Calu3 (cell line): ENCODE measurements at regions not wholly inside any gene's neighbourhood (a gene's known extent, or its start where the extent isn't known, plus 50 kb on each side); places are given as distances from the start of the nearest gene placed in this dataset.

ENCODE experiments used
- BruUV-seq: library from RNA; stranded (reverse); fragments of 400-500 nt; replicated peaks from 2 replicates; lab custom pipeline; 2021; lab: Mats Ljungman, UMichigan
- CTCF ChIA-PET: fragments of 300-600 bp; sonication (Branson Sonifier 250); formaldehyde crosslinking; loops from one replicate; lab custom pipeline; 2022; ENCODE audit warnings: antibody characterized with exemption; lab: Charles Lee
- DNase-seq: peaks from one replicate; pipeline ENCODE4 v3.0.0; 2022
- H3K27ac Mint-ChIP-seq: one replicate; pipeline ENCODE4 v1.8.0; 2022; ENCODE audit warnings: mixed read lengths; ENCODE audit not compliant: unreplicated experiment
- H3K27me3 Mint-ChIP-seq: one replicate; pipeline ENCODE4 v1.8.0; 2022; ENCODE audit warnings: mixed read lengths; ENCODE audit not compliant: unreplicated experiment
- H3K36me3 Mint-ChIP-seq: one replicate; pipeline ENCODE4 v1.8.0; 2022; ENCODE audit warnings: mild to moderate bottlenecking, moderate library complexity, mixed read lengths; ENCODE audit not compliant: insufficient read depth, unreplicated experiment
- H3K4me1 Mint-ChIP-seq: one replicate; pipeline ENCODE4 v1.8.0; 2022; ENCODE audit warnings: mild to moderate bottlenecking, low read depth, mixed read lengths; ENCODE audit not compliant: unreplicated experiment
- H3K4me3 Mint-ChIP-seq: one replicate; pipeline ENCODE4 v1.8.0; 2022; ENCODE audit warnings: mild to moderate bottlenecking, low read depth, moderate library complexity, mixed read lengths; ENCODE audit not compliant: unreplicated experiment
- H3K9me3 Mint-ChIP-seq: one replicate; pipeline ENCODE4 v1.8.0; 2022; ENCODE audit warnings: low read depth, mixed read lengths; ENCODE audit not compliant: unreplicated experiment
- intact Hi-C: fragments of 100-400 bp; cut with micrococcal nuclease; formaldehyde crosslinking; loops from one replicate; pipeline ENCODE4 v1.10.0; 2022; ENCODE audit not compliant: unreplicated experiment
- TF ChIP-seq, protein P1 (sequence below): fragments of 200-600 bp; IDR thresholded peaks from one replicate; pipeline ENCODE4 v1.8.0; 2022; ENCODE audit warnings: antibody characterized with exemption; ENCODE audit not compliant: unreplicated experiment

DNA sequence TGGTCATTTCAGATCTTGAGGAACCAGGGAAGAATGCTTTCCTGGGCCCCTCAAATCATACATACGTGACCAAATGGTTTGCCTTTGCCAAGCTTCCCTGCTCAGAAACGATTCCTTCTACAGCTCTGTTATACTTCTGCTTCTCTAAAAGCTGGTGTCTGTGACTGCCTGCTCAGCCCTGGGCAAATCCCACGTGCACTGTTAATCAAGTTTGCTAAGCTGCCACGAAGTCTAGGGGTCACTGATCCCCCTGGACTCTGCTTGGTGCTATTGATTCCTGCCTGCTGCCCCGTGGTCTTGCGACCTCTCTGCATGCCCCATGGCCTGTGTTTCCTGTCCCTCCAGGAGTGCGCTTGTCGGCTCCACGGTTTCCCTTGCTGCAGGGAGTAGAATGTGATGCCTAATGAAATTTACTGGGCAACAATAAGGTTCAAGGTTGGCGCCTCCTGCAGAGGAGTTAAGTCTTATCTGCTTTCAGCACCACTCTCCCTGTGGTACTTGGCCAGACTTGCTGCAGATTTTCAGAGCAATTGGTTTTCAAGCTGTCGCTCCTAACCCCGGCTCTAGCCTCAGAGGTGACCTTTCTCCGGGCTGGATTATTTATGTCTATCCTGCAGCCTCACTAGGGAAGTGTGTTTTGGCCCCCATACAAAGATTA, 201.6 kb upstream of the FZD8 start:
- CTCF ChIA-PET: no interaction called here
- Mint-ChIP-seq H3K4me1 (no peaks in the 10 kb centered on the region), H3K36me3 (no peaks in the 10 kb centered on the region), H3K9me3 (no peaks in the 10 kb centered on the region), H3K27ac (no peak overlapping the region), H3K4me3 (no peak overlapping the region), H3K27me3 (no peaks in the 10 kb centered on the region)
- intact Hi-C loops: no loop called here
- TF ChIP-seq, protein P1, sequence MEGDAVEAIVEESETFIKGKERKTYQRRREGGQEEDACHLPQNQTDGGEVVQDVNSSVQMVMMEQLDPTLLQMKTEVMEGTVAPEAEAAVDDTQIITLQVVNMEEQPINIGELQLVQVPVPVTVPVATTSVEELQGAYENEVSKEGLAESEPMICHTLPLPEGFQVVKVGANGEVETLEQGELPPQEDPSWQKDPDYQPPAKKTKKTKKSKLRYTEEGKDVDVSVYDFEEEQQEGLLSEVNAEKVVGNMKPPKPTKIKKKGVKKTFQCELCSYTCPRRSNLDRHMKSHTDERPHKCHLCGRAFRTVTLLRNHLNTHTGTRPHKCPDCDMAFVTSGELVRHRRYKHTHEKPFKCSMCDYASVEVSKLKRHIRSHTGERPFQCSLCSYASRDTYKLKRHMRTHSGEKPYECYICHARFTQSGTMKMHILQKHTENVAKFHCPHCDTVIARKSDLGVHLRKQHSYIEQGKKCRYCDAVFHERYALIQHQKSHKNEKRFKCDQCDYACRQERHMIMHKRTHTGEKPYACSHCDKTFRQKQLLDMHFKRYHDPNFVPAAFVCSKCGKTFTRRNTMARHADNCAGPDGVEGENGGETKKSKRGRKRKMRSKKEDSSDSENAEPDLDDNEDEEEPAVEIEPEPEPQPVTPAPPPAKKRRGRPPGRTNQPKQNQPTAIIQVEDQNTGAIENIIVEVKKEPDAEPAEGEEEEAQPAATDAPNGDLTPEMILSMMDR: no peak
- no peak for DNase-seq
- no TSS peak for BruUV-seq

DNA sequence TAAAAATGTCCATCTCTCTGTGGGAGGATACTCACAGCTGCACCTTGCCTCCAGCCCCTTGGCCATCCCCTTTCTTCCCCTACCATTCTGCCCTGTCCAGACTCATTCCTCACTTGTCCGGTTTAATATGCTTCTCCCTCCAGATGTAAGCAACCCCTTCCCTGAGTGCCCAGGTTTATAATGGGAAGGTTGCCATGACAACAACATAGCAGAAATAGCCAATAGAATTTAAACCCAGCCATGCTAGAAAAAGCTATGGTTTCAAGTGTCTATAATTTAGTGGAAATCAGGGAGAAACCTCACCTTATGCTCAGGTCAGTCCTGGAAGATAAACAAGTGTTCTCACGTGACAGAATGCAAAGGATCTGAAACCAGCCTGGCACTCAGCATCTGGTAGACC, 196.0 kb upstream of the FZD8 start:
- no peaks in the 10 kb centered on the region for H3K27me3 Mint-ChIP-seq
- no TSS peak for BruUV-seq

DNA sequence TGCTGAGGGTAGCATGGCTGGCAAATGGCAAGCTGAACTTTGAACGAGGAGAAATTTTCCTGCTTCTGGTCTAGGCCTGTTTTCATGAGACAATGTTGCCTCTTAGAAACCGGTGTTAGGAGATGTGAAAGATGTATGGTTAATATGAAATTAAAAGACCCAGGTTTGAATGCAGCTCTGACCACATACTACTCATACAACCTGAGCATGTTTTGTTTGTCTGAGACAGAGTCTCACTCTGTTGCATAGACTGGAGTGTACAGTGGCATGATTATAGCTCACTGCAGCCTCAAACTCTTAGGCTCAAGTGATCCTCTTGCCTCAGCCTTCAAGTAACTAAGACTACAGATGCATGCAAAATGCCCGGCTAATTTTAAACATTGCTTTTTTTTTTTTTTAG, 193.4 kb upstream of the FZD8 start:
- DNase-seq: no peak
- BruUV-seq: no TSS peak
- H3K27ac Mint-ChIP-seq: no peak overlapping the region
- no peaks in the 10 kb centered on the region for H3K9me3 Mint-ChIP-seq
- H3K4me1 Mint-ChIP-seq: no peaks in the 10 kb centered on the region
- H3K4me3 Mint-ChIP-seq: no peak overlapping the region
- CTCF ChIA-PET: no interaction called here
- no peaks in the 10 kb centered on the region for H3K27me3 Mint-ChIP-seq
- H3K36me3 Mint-ChIP-seq: no peaks in the 10 kb centered on the region
- TF ChIP-seq, protein P1: no peak
- intact Hi-C loops: no loop called here

More for the DNA sequence above, 196.0 kb upstream of the FZD8 start:
- TF ChIP-seq, protein P1: no peak
- Mint-ChIP-seq H3K9me3 (no peaks in the 10 kb centered on the region), H3K4me1 (no peaks in the 10 kb centered on the region), H3K36me3 (no peaks in the 10 kb centered on the region), H3K27ac (no peak overlapping the region), H3K4me3 (no peak overlapping the region)
- intact Hi-C loops: no loop called here
- CTCF ChIA-PET: no interaction called here
- DNase-seq: no peak

DNA sequence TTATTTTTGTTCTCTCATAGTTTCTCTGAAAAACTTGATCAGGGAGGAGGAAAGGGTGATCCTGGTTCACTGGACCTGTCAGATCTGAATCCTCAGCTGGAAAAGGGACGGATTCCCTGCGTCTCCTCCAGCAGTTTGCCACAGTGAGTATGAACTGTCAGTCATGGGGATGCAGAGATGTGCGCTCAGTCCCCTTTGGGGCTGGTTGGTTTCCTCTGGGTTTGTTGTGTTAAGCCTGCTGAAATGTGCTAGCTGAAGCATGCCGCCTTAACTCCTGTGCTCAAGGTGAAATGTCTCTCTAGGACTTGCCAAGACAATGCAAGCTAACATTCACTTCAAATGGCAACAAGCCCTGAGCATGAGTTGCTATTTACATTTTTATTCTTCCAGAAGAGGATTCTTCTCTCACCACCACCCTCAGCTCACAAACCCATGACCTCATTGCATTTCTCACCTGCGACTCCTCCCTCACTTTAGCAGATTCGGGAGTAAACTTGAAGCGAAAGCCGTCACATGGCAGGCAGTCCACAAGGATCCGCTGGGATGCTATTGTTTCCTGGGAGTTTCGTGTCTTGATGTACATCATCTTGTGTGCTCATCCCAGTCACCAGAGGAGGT, 192.9 kb upstream of the FZD8 start:
- Mint-ChIP-seq H3K4me3 (no peak overlapping the region), H3K27ac (no peak overlapping the region), H3K27me3 (no peaks in the 10 kb centered on the region), H3K36me3 (no peaks in the 10 kb centered on the region), H3K9me3 (no peaks in the 10 kb centered on the region), H3K4me1 (no peaks in the 10 kb centered on the region)
- CTCF ChIA-PET: no interaction called here
- intact Hi-C loops: no loop called here
- DNase-seq: no peak
- TF ChIP-seq, protein P1: no peak
- BruUV-seq: no TSS peak
